NB4 (cell line): ENCODE measurements at regions not wholly inside any gene's neighbourhood (a gene's known extent, or its start where the extent isn't known, plus 50 kb on each side); places are given as distances from the start of the nearest gene placed in this dataset.

ENCODE experiments used
- DNase-seq: peaks from one replicate; pipeline ENCODE4 v3.0.0; 2010; ENCODE audit warnings: low read depth
- H3K4me3 ChIP-seq: one replicate; pipeline ENCODE4 v1.5.1; 2011; ENCODE audit warnings: mild to moderate bottlenecking, low read depth, low read length, moderate library complexity
- CTCF ChIP-seq: IDR thresholded peaks from one replicate; pipeline ENCODE4 v1.5.1; 2012; ENCODE audit warnings: low read depth, low read length
- MAX ChIP-seq: IDR thresholded peaks from 2 replicates; pipeline ENCODE4 v1.6.1; 2011; ENCODE audit warnings: low read depth, low read length
- MYC ChIP-seq: IDR thresholded peaks from 2 replicates; pipeline ENCODE4 v1.6.1; 2011; ENCODE audit warnings: low read depth, low read length
- POLR2A ChIP-seq: IDR thresholded peaks from 2 replicates; pipeline ENCODE4 v1.6.1; 2011; ENCODE audit warnings: mild to moderate bottlenecking; ENCODE audit not compliant: insufficient read length; ENCODE audit errors: extremely low read depth

GRCh38 chrX:120819126-120819525, 56.5 kb downstream of the CT47B1 start:
- no peak for DNase-seq
- no peak overlapping the region for H3K4me3 ChIP-seq
- TF ChIP-seq POLR2A (no peak), MAX (no peak), CTCF (no peak), MYC (no peak)

GRCh38 chrX:120813982-120814381, 61.7 kb downstream of the CT47B1 start:
- DNase-seq: no peak
- H3K4me3 ChIP-seq: no peak overlapping the region
- no peak for TF ChIP-seq MAX
- no peak for TF ChIP-seq CTCF
- TF ChIP-seq MYC: no peak
- no peak for TF ChIP-seq POLR2A

GRCh38 chrX:120801426-120801825, 74.2 kb downstream of the CT47B1 start:
- DNase-seq: no peak
- TF ChIP-seq POLR2A (no peak), MAX (no peak), MYC (no peak), CTCF (no peak)
- H3K4me3 ChIP-seq: no peak overlapping the region

- no peak for DNase-seq
- TF ChIP-seq MAX (no peak), POLR2A (no peak), MYC (no peak)
- H3K4me3 ChIP-seq: no peak overlapping the region
Measured at GRCh38 chrX:120797188-120797851, 78.3 kb downstream of the CT47B1 start.

GRCh38 chrX:120795301-120795700, 80.4 kb downstream of the CT47B1 start:
- H3K4me3 ChIP-seq: no peak overlapping the region
- DNase-seq: no peak
- TF ChIP-seq CTCF: no peak
- TF ChIP-seq POLR2A: no peak
- no peak for TF ChIP-seq MAX
- no peak for TF ChIP-seq MYC

GRCh38 chrX:120794525-120794975, 81.1 kb downstream of the CT47B1 start:
- TF ChIP-seq MYC: no peak
- no peak for TF ChIP-seq MAX
- no peak for TF ChIP-seq CTCF
- no peak for TF ChIP-seq POLR2A
- H3K4me3 ChIP-seq: no peak overlapping the region
- DNase-seq: no peak
